Prostate gland (tissue), 2 donors: ENCODE measurements at regions not wholly inside any gene's neighbourhood (a gene's known extent, or its start where the extent isn't known, plus 50 kb on each side); places are given as distances from the start of the nearest gene placed in this dataset.

ENCODE experiments used
- DNase-seq: peaks from one replicate; pipeline ENCODE4 v3.0.0-alpha.2; 2019; ENCODE audit warnings: low spot score
- H3K27ac ChIP-seq, 2 donors: fragments of 200-600 bp; sonication (generic); 2 replicates each; pipeline ENCODE4 v1.5.1; 2017 to 2019
- H3K27me3 ChIP-seq: fragments of 200-600 bp; sonication (generic); replicated peaks from 2 replicates; pipeline ENCODE4 v1.5.1; 2019; ENCODE audit not compliant: insufficient read depth
- H3K36me3 ChIP-seq, 2 donors: fragments of 200-600 bp; sonication (generic); 1 replicate in 1 of 2; 2 replicates in 1 of 2; pipeline versions ENCODE4 v1.5.1 to v1.8.1; 2017 to 2019
- H3K4me1 ChIP-seq: fragments of 200-600 bp; sonication (generic); replicated peaks from 2 replicates; pipeline ENCODE4 v1.5.1; 2019
- H3K4me3 ChIP-seq, 2 donors: fragments of 200-600 bp; sonication (generic); 2 replicates each; pipeline ENCODE4 v1.5.1; 2017 to 2019
- H3K9me3 ChIP-seq: fragments of 200-600 bp; sonication (generic); 2 replicates; pipeline ENCODE4 v1.5.1; 2017
- POLR2A ChIP-seq: fragments of 450-650 bp; IDR thresholded peaks from one replicate; pipeline ENCODE4 v1.6.1; 2016; ENCODE audit warnings: antibody characterized with exemption, mild to moderate bottlenecking
- POLR2AphosphoS5 ChIP-seq: sonication (generic); formaldehyde crosslinking; IDR thresholded peaks from one replicate; pipeline ENCODE4 v1.6.1; 2017; ENCODE audit warnings: antibody characterized with exemption
- WGBS: methylation state at CpG from one replicate; pipeline ENCODE4 v1.1.5; 2018; 5-methylcytosine and 5-hydroxymethylcytosine counted together
- intact Hi-C: fragments of 100-400 bp; cut with DNase I; formaldehyde crosslinking; loops from one replicate; pipeline ENCODE4 v1.14.2; 2022
- TF ChIP-seq, protein P1 (sequence below), 4 experiments: fragments of 200-600 bp in 2 of 4; fragments of 450-650 bp in 2 of 4; sonication (generic) in 2 of 4; IDR thresholded peaks; 1 replicate in 3 of 4; 2 replicates in 1 of 4; pipeline ENCODE4 v1.5.1; 2016 to 2019; ENCODE audit warnings: antibody characterized with exemption in 4 of 4, mild to moderate bottlenecking in 2 of 4, moderate library complexity in 2 of 4

DNA sequence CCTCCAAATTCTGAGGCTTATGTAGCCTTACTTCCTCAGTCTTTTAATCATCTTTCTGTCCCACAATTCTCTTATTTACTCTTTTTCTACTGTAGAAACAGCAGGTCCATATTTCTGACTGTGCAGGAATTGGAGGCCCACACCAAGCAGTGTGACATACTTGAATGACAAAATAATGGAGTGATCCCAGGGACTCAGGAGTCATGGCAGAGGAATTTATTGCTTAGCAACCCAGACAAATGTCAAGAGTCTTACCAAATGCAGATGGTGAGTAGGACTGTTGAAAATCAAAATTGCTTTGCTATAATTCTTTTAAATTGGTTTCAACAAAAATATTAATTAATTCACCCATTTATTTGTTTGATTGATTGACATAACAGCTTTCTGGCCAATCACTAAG lies 59.9 kb downstream of the HTR1B start:
- Histone ChIP-seq H3K27ac (no peak overlapping the region), H3K4me3 (no peak overlapping the region), H3K36me3 (no peaks in the 10 kb centered on the region), H3K9me3 (no peaks in the 10 kb centered on the region), H3K27me3 (no peaks in the 10 kb centered on the region), H3K4me1 (no peaks in the 10 kb centered on the region)
- TF ChIP-seq POLR2AphosphoS5 (no peak), POLR2A (no peak)
- TF ChIP-seq, protein P1, sequence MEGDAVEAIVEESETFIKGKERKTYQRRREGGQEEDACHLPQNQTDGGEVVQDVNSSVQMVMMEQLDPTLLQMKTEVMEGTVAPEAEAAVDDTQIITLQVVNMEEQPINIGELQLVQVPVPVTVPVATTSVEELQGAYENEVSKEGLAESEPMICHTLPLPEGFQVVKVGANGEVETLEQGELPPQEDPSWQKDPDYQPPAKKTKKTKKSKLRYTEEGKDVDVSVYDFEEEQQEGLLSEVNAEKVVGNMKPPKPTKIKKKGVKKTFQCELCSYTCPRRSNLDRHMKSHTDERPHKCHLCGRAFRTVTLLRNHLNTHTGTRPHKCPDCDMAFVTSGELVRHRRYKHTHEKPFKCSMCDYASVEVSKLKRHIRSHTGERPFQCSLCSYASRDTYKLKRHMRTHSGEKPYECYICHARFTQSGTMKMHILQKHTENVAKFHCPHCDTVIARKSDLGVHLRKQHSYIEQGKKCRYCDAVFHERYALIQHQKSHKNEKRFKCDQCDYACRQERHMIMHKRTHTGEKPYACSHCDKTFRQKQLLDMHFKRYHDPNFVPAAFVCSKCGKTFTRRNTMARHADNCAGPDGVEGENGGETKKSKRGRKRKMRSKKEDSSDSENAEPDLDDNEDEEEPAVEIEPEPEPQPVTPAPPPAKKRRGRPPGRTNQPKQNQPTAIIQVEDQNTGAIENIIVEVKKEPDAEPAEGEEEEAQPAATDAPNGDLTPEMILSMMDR (IDR thresholded peaks at IDR 0.05): no peak
- no peak for DNase-seq
- intact Hi-C loops: no loop called here

DNA sequence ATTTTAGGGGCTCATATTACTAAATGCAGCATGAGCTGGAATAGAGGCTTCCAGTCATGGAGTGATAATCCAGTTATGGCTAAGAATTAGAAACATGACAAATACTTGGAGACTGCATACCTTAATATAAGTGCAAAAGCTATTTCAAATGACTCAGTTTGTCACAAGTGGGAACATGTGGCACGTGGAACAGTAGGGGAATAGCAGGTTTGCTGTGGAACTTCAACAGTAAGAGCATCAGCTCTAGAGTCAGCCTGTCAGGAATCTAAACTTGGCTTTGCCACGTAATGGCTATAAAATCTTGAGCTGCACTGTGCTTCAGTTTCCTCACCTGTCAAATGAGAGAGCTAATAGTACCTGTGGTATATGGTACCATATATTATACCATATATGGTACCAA lies 62.1 kb downstream of the HTR1B start:
- no peak overlapping the region for H3K4me3 ChIP-seq
- H3K36me3 ChIP-seq: no peaks in the 10 kb centered on the region
- TF ChIP-seq, protein P1 (IDR thresholded peaks at IDR 0.05): no peak
- TF ChIP-seq POLR2AphosphoS5: no peak
- no peak for TF ChIP-seq POLR2A
- H3K9me3 ChIP-seq: no peaks in the 10 kb centered on the region
- H3K27ac ChIP-seq: no peak overlapping the region
- no peak for DNase-seq
- intact Hi-C loops: no loop called here
- no peaks in the 10 kb centered on the region for H3K27me3 ChIP-seq
- 67% methylated on average over 2 of the region's 2 CpGs for WGBS
- H3K4me1 ChIP-seq: no peaks in the 10 kb centered on the region

DNA sequence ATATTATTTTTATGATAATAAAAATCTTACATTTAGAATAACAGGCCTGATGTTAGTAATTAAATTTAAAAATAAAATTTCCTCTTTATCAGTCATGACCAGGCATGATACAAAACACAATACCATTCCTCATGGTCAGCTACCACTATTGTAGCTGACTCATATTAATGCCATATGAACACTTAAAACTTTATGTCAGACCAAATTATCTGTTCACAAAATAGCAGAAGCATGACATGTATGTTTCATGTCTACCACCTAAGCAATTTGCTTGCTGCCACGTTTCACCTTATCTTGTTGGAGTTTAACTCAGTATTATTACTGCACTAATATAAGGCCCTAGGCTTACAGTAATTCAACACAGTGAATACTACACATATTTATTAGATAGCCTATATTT lies 65.7 kb downstream of the HTR1B start:
- intact Hi-C loops: no loop called here
- H3K36me3 ChIP-seq: no peaks in the 10 kb centered on the region
- WGBS: 69% methylated on average over 1 of the region's 1 CpG
- H3K27ac ChIP-seq: no peak overlapping the region
- DNase-seq: no peak
- H3K4me1 ChIP-seq: no peaks in the 10 kb centered on the region
- no peaks in the 10 kb centered on the region for H3K9me3 ChIP-seq
- TF ChIP-seq POLR2AphosphoS5 (no peak), POLR2A (no peak)
- TF ChIP-seq, protein P1 (IDR thresholded peaks at IDR 0.05): no peak
- H3K4me3 ChIP-seq: no peak overlapping the region
- no peaks in the 10 kb centered on the region for H3K27me3 ChIP-seq

- intact Hi-C loops: no loop called here
- H3K36me3 ChIP-seq: no peaks in the 10 kb centered on the region
- H3K9me3 ChIP-seq: no peaks in the 10 kb centered on the region
- DNase-seq: no peak
- no peak overlapping the region for H3K27ac ChIP-seq
- no peaks in the 10 kb centered on the region for H3K27me3 ChIP-seq
- no peaks in the 10 kb centered on the region for H3K4me1 ChIP-seq
- H3K4me3 ChIP-seq: no peak overlapping the region
- TF ChIP-seq, protein P1 (IDR thresholded peaks at IDR 0.05): no peak
- TF ChIP-seq POLR2A (no peak), POLR2AphosphoS5 (no peak)
Observed at GRCh38 chr6:77389402-77389801, 73.9 kb downstream of the HTR1B start.

DNA sequence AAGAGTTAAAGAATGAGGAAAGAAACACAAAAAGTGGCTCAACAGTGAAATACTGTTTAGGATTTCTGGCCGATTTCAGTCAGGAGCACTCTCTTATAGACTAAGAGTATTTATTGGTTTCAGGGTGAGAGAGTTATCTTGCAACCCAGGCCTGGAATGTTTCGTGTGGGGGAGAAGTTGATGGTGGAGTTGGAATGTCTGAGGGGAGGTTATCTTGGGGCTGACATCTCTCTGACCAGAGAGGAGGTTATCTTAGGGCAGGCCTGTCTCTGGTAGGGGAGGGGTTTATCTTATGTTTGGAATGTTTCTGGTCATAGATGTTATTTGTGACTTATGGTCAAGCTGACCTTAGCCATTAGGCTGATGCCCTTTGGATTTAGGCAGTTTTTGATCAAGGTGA lies 80.3 kb downstream of the HTR1B start:
- intact Hi-C loops: no loop called here

More for the DNA sequence above, 80.3 kb downstream of the HTR1B start:
- Histone ChIP-seq H3K4me1 (no peaks in the 10 kb centered on the region), H3K36me3 (no peaks in the 10 kb centered on the region), H3K4me3 (no peak overlapping the region), H3K27ac (no peak overlapping the region), H3K9me3 (no peaks in the 10 kb centered on the region), H3K27me3 (no peaks in the 10 kb centered on the region)
- TF ChIP-seq POLR2A: no peak
- TF ChIP-seq POLR2AphosphoS5: no peak
- TF ChIP-seq, protein P1 (IDR thresholded peaks at IDR 0.05): no peak
- 79% methylated on average over 2 of the region's 2 CpGs for WGBS
- no peak for DNase-seq
